ENCODE measurements at regions not wholly inside any gene's neighbourhood (a gene's known extent, or its start where the extent isn't known, plus 50 kb on each side); places are given as distances from the start of the nearest gene placed in this dataset.

- no peak for DNase-seq
Measured at GRCh38 chr7:45975367-45975766, 54.3 kb upstream of the IGFBP3 start.

DNA sequence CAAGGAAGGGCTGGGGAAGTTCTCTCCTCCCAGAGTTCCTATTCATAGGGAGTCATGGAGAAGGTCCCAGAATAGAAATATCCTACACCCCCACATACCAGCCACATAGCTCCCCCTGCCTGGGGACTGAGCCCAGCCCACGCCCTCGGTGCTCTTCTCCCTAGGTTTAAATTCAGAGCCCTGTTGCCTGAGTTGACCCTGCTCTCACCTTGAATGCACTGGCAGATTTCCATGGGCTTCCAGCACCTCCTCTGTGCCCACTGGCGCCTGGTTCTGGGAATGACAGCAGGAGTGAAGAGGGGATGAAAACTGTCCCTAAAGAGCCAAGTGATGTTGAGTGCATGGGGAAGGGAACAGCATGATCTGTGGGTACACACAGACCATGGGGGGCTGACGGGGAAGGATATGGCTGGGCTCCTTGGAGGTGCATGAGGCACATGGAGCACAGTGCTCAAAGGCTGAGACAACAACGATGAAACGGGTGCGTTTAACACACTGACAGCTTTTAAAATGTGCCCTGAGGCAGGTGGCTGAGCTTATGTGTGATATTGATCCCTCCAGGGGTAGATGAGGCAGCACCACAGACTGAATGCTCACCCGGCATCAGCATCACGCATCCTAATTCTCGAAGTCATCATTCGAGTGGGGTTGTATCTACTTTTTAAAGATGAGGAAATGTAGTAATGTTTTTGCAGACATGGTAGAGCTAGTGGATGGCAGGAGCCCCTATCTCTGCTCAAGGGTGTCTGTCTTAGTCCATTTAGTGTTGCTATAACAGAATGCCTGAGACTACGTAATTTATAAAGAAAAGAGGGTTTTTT lies 53.7 kb upstream of the IGFBP3 start:
- no peak for DNase-seq

DNA sequence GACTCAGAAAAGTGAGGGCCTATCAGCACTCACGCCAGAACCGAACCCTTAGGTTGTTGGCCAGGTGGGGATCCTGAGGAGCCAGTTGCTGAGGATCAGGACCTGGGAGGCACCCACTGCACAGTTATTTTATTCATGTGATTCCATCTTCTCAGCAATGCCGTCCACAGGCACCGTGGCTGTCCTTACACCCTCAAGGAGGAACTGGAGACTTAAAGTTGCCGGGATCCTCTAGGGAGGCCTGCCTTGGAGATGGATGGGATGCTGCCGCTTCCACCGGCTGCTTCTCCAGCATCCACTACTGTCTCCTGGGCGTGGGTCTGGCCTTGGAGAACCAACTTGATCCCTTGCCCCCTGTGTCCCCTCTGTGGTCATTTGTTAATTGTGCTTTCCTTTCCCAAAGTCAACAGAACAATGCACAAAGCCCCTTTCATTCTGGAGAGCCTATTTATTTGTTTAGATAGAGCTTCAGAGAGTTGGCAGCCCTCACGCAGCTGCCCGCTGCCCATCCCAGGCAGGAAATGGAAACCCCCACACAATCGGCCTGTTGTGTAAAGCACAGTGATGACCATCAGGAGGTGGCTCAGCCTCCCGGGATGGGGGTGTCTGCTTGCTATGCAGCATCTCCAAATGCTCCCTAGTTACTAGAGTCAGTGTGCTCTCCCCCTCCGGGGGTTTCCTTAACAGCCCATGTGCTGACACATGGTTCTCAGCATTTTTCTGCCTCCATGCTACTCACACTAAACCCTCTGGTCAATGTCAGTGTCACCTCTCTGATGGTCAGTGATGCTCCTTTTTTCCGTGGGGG lies 52.9 kb upstream of the IGFBP3 start:
- DNase-seq = no peak

GRCh38 chr7:45972629-45973312 lies 51.7 kb upstream of the IGFBP3 start:
- DNase-seq = no peak

GRCh38 chr7:45971661-45972175 lies 50.6 kb upstream of the IGFBP3 start:
- no peak for DNase-seq

DNA sequence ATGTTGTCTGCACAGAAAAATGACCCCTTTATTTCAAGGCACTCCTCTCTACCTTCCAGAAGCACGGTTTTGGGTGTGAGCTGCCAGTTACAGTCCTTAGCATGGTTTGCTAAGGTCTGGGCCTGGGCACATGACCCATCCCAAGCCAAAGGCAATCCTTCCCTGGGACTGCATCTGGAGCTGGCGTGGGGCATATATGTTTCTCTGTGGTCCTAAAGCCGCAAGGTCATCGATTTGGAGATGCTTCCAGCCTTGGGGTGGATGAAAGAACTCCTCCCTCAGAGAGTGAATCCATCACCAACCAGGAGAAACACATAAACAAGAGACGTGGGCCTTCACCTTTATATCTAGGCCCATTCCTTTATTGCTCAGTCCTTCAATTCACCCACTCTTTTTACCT lies 50.1 kb upstream of the IGFBP3 start:
- DNase-seq = no peak

All from effector CD8-positive, alpha-beta T cell (primary cell).